HFFc6 (cell line): ENCODE measurements at regions not wholly inside any gene's neighbourhood (a gene's known extent, or its start where the extent isn't known, plus 50 kb on each side); places are given as distances from the start of the nearest gene placed in this dataset.
A peak's percentile ranks its signal among the peaks of the same experiment; 100 is the strongest.
"Not testable (repeated sequence)": the region's sequence is repeated elsewhere in the genome, so short reads cannot be mapped to it uniquely, and the experiment has no call there.

Source experiments
- DNase-seq: peaks from one replicate; pipeline ENCODE4 v3.0.0-alpha.2; 2018
- H3K27ac Mint-ChIP-seq: 2 replicates; pipeline ENCODE4 v1.8.0; 2020; ENCODE audit warnings: mild to moderate bottlenecking, mixed read lengths
- H3K27me3 Mint-ChIP-seq: 2 replicates; pipeline ENCODE4 v1.8.0; 2021; ENCODE audit warnings: mild to moderate bottlenecking, moderate library complexity, mixed read lengths; ENCODE audit not compliant: insufficient read depth
- H3K36me3 Mint-ChIP-seq: 2 replicates; pipeline ENCODE4 v1.8.0; 2021; ENCODE audit warnings: low read depth, mixed read lengths
- H3K4me1 Mint-ChIP-seq: 2 replicates; pipeline ENCODE4 v1.8.0; 2020; ENCODE audit warnings: low read depth, mixed read lengths
- H3K4me3 Mint-ChIP-seq: 2 replicates; pipeline ENCODE4 v1.8.0; 2020; ENCODE audit warnings: mild to moderate bottlenecking, moderate library complexity, mixed read lengths
- H3K9me3 Mint-ChIP-seq: 2 replicates; pipeline ENCODE4 v1.8.0; 2020; ENCODE audit warnings: mild to moderate bottlenecking, mixed read lengths

- not testable (repeated sequence) for H3K4me3 Mint-ChIP-seq, H3K9me3 Mint-ChIP-seq, H3K36me3 Mint-ChIP-seq, H3K4me1 Mint-ChIP-seq, DNase-seq, H3K27ac Mint-ChIP-seq, H3K27me3 Mint-ChIP-seq
Observed at GRCh38 chr21:6554377-6554864, 3967.0 kb upstream of the TPTE start.

- H3K9me3 Mint-ChIP-seq, H3K4me1 Mint-ChIP-seq, H3K36me3 Mint-ChIP-seq, DNase-seq, H3K27ac Mint-ChIP-seq, H3K4me3 Mint-ChIP-seq, H3K27me3 Mint-ChIP-seq: not testable (repeated sequence)
Observed at GRCh38 chr21:6556516-6556915, 3964.9 kb upstream of the TPTE start.

- H3K27ac Mint-ChIP-seq, H3K27me3 Mint-ChIP-seq, DNase-seq, H3K4me1 Mint-ChIP-seq, H3K36me3 Mint-ChIP-seq, H3K9me3 Mint-ChIP-seq, H3K4me3 Mint-ChIP-seq: not testable (repeated sequence)
Observed at GRCh38 chr21:6557415-6557814, 3964.0 kb upstream of the TPTE start.

GRCh38 chr21:6561168-6561567 lies 3960.2 kb upstream of the TPTE start:
- H3K27me3 Mint-ChIP-seq, H3K4me1 Mint-ChIP-seq, H3K4me3 Mint-ChIP-seq, H3K27ac Mint-ChIP-seq, H3K36me3 Mint-ChIP-seq, H3K9me3 Mint-ChIP-seq, DNase-seq: not testable (repeated sequence)

GRCh38 chr21:6561578-6561977 lies 3959.8 kb upstream of the TPTE start:
- not testable (repeated sequence) for DNase-seq, H3K9me3 Mint-ChIP-seq, H3K4me1 Mint-ChIP-seq, H3K4me3 Mint-ChIP-seq, H3K36me3 Mint-ChIP-seq, H3K27me3 Mint-ChIP-seq, H3K27ac Mint-ChIP-seq

- not testable (repeated sequence) for DNase-seq, H3K27ac Mint-ChIP-seq, H3K36me3 Mint-ChIP-seq, H3K27me3 Mint-ChIP-seq, H3K9me3 Mint-ChIP-seq, H3K4me1 Mint-ChIP-seq, H3K4me3 Mint-ChIP-seq
Observed at GRCh38 chr21:6564543-6565166, 3956.7 kb upstream of the TPTE start.

GRCh38 chr21:6565190-6566094 lies 3955.9 kb upstream of the TPTE start:
- H3K27me3 Mint-ChIP-seq, H3K27ac Mint-ChIP-seq, H3K4me3 Mint-ChIP-seq, H3K4me1 Mint-ChIP-seq, H3K36me3 Mint-ChIP-seq, H3K9me3 Mint-ChIP-seq: not testable (repeated sequence)
- peak; percentile 30 for DNase-seq

- not testable (repeated sequence) for H3K9me3 Mint-ChIP-seq, H3K4me3 Mint-ChIP-seq, H3K36me3 Mint-ChIP-seq, H3K27me3 Mint-ChIP-seq, DNase-seq, H3K4me1 Mint-ChIP-seq, H3K27ac Mint-ChIP-seq
Observed at GRCh38 chr21:6567542-6567941, 3953.8 kb upstream of the TPTE start.

GRCh38 chr21:6569152-6569551 lies 3952.2 kb upstream of the TPTE start:
- H3K27ac Mint-ChIP-seq, H3K4me3 Mint-ChIP-seq, H3K9me3 Mint-ChIP-seq, DNase-seq, H3K4me1 Mint-ChIP-seq, H3K27me3 Mint-ChIP-seq, H3K36me3 Mint-ChIP-seq: not testable (repeated sequence)

GRCh38 chr21:6569587-6570392 lies 3951.6 kb upstream of the TPTE start:
- DNase-seq, H3K9me3 Mint-ChIP-seq, H3K36me3 Mint-ChIP-seq, H3K4me1 Mint-ChIP-seq, H3K27me3 Mint-ChIP-seq, H3K27ac Mint-ChIP-seq, H3K4me3 Mint-ChIP-seq: not testable (repeated sequence)

- DNase-seq, H3K9me3 Mint-ChIP-seq, H3K27ac Mint-ChIP-seq, H3K4me3 Mint-ChIP-seq, H3K27me3 Mint-ChIP-seq, H3K4me1 Mint-ChIP-seq, H3K36me3 Mint-ChIP-seq: not testable (repeated sequence)
Observed at GRCh38 chr21:6570700-6571368, 3950.5 kb upstream of the TPTE start.

GRCh38 chr21:6573576-6573975 lies 3947.8 kb upstream of the TPTE start:
- H3K4me3 Mint-ChIP-seq, H3K9me3 Mint-ChIP-seq, H3K27me3 Mint-ChIP-seq, H3K36me3 Mint-ChIP-seq, H3K4me1 Mint-ChIP-seq, H3K27ac Mint-ChIP-seq, DNase-seq: not testable (repeated sequence)

GRCh38 chr21:6579801-6580200 lies 3941.6 kb upstream of the TPTE start:
- not testable (repeated sequence) for H3K9me3 Mint-ChIP-seq, H3K36me3 Mint-ChIP-seq, H3K27me3 Mint-ChIP-seq, H3K27ac Mint-ChIP-seq, DNase-seq, H3K4me1 Mint-ChIP-seq, H3K4me3 Mint-ChIP-seq
